22Rv1 (cell line): ENCODE measurements at regions not wholly inside any gene's neighbourhood (a gene's known extent, or its start where the extent isn't known, plus 50 kb on each side); places are given as distances from the start of the nearest gene placed in this dataset.
"Not testable (repeated sequence)": the region's sequence is repeated elsewhere in the genome, so short reads cannot be mapped to it uniquely, and the experiment has no call there.

Source experiments
- H3K27ac ChIP-seq: fragments of 450-650 bp; 2 replicates; pipeline ENCODE4 v1.5.1; 2017
- CTCF ChIP-seq: fragments of 450-650 bp; IDR thresholded peaks from 2 replicates; pipeline ENCODE4 v1.5.1; 2017; ENCODE audit warnings: mild to moderate bottlenecking
- ZFX ChIP-seq: fragments of 450-650 bp; IDR thresholded peaks from 2 replicates; pipeline ENCODE4 v1.6.1; 2017; ENCODE audit warnings: antibody characterized with exemption, borderline replicate concordance

GRCh38 chr3:78088006-78088405, 1048.1 kb downstream of the ROBO2 start:
- TF ChIP-seq CTCF (no peak), ZFX (no peak)
- no peak overlapping the region for H3K27ac ChIP-seq

GRCh38 chr3:78090382-78090781, 1050.5 kb downstream of the ROBO2 start:
- TF ChIP-seq CTCF, result no peak
- TF ChIP-seq ZFX, result no peak
- no peak overlapping the region for H3K27ac ChIP-seq

- no peak for TF ChIP-seq CTCF
- TF ChIP-seq ZFX, result no peak
- no peak overlapping the region for H3K27ac ChIP-seq
These were observed 1051.7 kb downstream of the ROBO2 start for GRCh38 chr3:78091478-78092119.

GRCh38 chr3:78092574-78092973, 1052.7 kb downstream of the ROBO2 start:
- H3K27ac ChIP-seq, result not testable (repeated sequence)

GRCh38 chr3:78096488-78097255, 1056.8 kb downstream of the ROBO2 start:
- TF ChIP-seq CTCF (no peak), ZFX (no peak)
- no peak overlapping the region for H3K27ac ChIP-seq

GRCh38 chr3:78098367-78098766, 1058.5 kb downstream of the ROBO2 start:
- TF ChIP-seq CTCF, result no peak
- TF ChIP-seq ZFX, result no peak
- H3K27ac ChIP-seq, result no peak overlapping the region

- TF ChIP-seq CTCF, result no peak
- TF ChIP-seq ZFX, result no peak
- no peak overlapping the region for H3K27ac ChIP-seq
These were observed 1061.5 kb downstream of the ROBO2 start for GRCh38 chr3:78101384-78101783.

GRCh38 chr3:78108269-78108961, 1068.5 kb downstream of the ROBO2 start:
- not testable (repeated sequence) for H3K27ac ChIP-seq
